ENCODE measurements at regions not wholly inside any gene's neighbourhood (a gene's known extent, or its start where the extent isn't known, plus 50 kb on each side); places are given as distances from the start of the nearest gene placed in this dataset.

GRCh38 chr2:2688254-2688653, 357.2 kb upstream of the MYT1L start:
- no peak for TF ChIP-seq SIN3A (IDR thresholded peaks at IDR 0.05; ENCODE audit: low read depth)
- no peak for TF ChIP-seq POLR2A (IDR thresholded peaks at IDR 0.05; ENCODE audit: borderline replicate concordance, extremely low read depth, insufficient read depth, insufficient read length)
- no peak for TF ChIP-seq RAD21 (IDR thresholded peaks at IDR 0.05; ENCODE audit: low read depth)
- no peak for TF ChIP-seq ZBTB33 (IDR thresholded peaks at IDR 0.05; ENCODE audit: extremely low read depth, insufficient replicate concordance, low read length)
- no peak for TF ChIP-seq CEBPB (IDR thresholded peaks at IDR 0.05; ENCODE audit: low read depth)
- no peak for TF ChIP-seq ZNF274 (IDR thresholded peaks at IDR 0.05; ENCODE audit: low read depth, low read length)
- no peak for TF ChIP-seq CTCF (IDR thresholded peaks at IDR 0.05 in 2 of 3, conservative IDR thresholded peaks at IDR 0.05 in 1 of 3; ENCODE audit: borderline replicate concordance in 1 of 3, insufficient read depth in 1 of 3, low read depth in 2 of 3, low read length in 2 of 3)
- no peak for TF ChIP-seq EZH2 (IDR thresholded peaks at IDR 0.05)

Data from HCT116 (cell line).